ENCODE measurements at regions not wholly inside any gene's neighbourhood (a gene's known extent, or its start where the extent isn't known, plus 50 kb on each side); places are given as distances from the start of the nearest gene placed in this dataset.

DNA sequence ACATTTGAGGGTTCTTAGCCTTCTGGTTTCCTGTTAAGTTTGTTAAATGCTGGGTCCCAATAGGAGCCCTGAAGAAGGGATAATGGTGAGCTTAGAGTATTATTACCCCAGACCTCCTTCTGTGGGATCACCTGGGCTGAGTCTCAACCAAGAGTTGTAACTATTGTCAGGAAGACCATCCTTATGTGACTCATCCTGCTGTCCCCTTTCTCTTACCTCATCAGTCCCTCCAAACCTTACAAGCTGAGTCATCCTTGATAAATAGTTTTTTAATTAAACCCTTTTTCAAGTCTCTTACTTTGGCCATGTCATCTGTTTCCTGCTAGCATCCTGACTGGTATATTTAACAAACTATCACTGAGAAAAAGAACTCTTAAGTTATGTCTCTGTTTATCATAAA is 502.8 kb downstream of the LRRC70 start:
- no TSS peak for BruUV-seq (replicated peaks)
- Histone ChIP-seq H3K36me3 (ENCODE audit: insufficient read depth, low read length) (no peaks in the 10 kb centered on the region), H3K79me2 (ENCODE audit: insufficient read depth, low read depth, low read length) (no peaks in the 10 kb centered on the region), H3K9me2 (ENCODE audit: insufficient read depth, low read length) (no peaks in the 10 kb centered on the region), H3K27ac (ENCODE audit: low read depth, low read length, poor library complexity, severe bottlenecking) (no peak overlapping the region), H3K4me1 (ENCODE audit: insufficient read depth, low read length, poor library complexity, severe bottlenecking) (no peaks in the 10 kb centered on the region), H4K20me1 (ENCODE audit: insufficient read depth, low read length) (no peaks in the 10 kb centered on the region), H3K4me2 (ENCODE audit: low read length) (no peak overlapping the region), H3K9me3 (ENCODE audit: low read length) (no peaks in the 10 kb centered on the region), H2AFZ (ENCODE audit: low read length) (no peak overlapping the region), H3K4me3 (ENCODE audit: low read depth, low read length, poor library complexity, severe bottlenecking) (no peak overlapping the region)
- ChIA-PET POLR2A (no interaction called here), CTCF (ENCODE audit: unreplicated experiment) (no interaction called here)
- TF ChIP-seq, protein P1, sequence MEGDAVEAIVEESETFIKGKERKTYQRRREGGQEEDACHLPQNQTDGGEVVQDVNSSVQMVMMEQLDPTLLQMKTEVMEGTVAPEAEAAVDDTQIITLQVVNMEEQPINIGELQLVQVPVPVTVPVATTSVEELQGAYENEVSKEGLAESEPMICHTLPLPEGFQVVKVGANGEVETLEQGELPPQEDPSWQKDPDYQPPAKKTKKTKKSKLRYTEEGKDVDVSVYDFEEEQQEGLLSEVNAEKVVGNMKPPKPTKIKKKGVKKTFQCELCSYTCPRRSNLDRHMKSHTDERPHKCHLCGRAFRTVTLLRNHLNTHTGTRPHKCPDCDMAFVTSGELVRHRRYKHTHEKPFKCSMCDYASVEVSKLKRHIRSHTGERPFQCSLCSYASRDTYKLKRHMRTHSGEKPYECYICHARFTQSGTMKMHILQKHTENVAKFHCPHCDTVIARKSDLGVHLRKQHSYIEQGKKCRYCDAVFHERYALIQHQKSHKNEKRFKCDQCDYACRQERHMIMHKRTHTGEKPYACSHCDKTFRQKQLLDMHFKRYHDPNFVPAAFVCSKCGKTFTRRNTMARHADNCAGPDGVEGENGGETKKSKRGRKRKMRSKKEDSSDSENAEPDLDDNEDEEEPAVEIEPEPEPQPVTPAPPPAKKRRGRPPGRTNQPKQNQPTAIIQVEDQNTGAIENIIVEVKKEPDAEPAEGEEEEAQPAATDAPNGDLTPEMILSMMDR (conservative IDR thresholded peaks at IDR 0.05; ENCODE audit: low read length) = no peak
- TF ChIP-seq EZH2phosphoT487 (IDR thresholded peaks at IDR 0.05; ENCODE audit: borderline replicate concordance, low read depth, low read length) = no peak
- intact Hi-C loops (cut with micrococcal nuclease; ENCODE audit: unreplicated experiment) = no loop called here
- no peak for DNase-seq (ENCODE audit: low spot score)

DNA sequence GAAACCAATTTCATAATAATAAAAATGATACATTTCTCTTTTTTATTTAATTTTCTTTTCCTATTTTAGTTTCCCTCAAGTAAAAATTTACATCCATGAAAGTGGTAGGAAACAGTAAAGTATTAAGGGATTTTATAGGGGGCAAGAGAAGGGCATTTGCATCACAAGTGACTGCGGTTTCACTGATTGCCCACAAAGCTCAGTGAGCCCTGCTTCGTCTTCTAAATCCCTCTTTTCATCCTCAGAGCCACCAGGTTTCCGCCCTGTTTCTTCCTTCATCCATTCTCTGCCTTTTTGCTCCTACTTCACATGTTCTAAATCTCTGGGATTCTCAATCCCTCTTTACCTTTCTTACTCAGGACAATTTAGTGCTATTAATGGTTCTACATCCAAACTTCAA is 491.4 kb downstream of the LRRC70 start:
- CTCF ChIA-PET (ENCODE audit: unreplicated experiment) = no interaction called here
- H3K9me3 ChIP-seq (ENCODE audit: low read length) = no peaks in the 10 kb centered on the region
- H3K36me3 ChIP-seq (ENCODE audit: insufficient read depth, low read length) = no peaks in the 10 kb centered on the region
- H3K9me2 ChIP-seq (ENCODE audit: insufficient read depth, low read length) = no peaks in the 10 kb centered on the region
- H3K4me1 ChIP-seq (ENCODE audit: insufficient read depth, low read length, poor library complexity, severe bottlenecking) = no peaks in the 10 kb centered on the region
- TF ChIP-seq, protein P1 (conservative IDR thresholded peaks at IDR 0.05; ENCODE audit: low read length) = no peak
- no peak for TF ChIP-seq EZH2phosphoT487 (IDR thresholded peaks at IDR 0.05; ENCODE audit: borderline replicate concordance, low read depth, low read length)
- H3K4me2 ChIP-seq (ENCODE audit: low read length) = no peak overlapping the region
- H3K4me3 ChIP-seq (ENCODE audit: low read depth, low read length, poor library complexity, severe bottlenecking) = no peak overlapping the region
- H3K79me2 ChIP-seq (ENCODE audit: insufficient read depth, low read depth, low read length) = no peaks in the 10 kb centered on the region
- DNase-seq (ENCODE audit: low spot score) = no peak
- POLR2A ChIA-PET = no interaction called here
- BruUV-seq (replicated peaks) = no TSS peak
- no peaks in the 10 kb centered on the region for H4K20me1 ChIP-seq (ENCODE audit: insufficient read depth, low read length)
- H3K27ac ChIP-seq (ENCODE audit: low read depth, low read length, poor library complexity, severe bottlenecking) = no peak overlapping the region
- intact Hi-C loops (cut with micrococcal nuclease; ENCODE audit: unreplicated experiment) = no loop called here
- no peak overlapping the region for H2AFZ ChIP-seq (ENCODE audit: low read length)

DNA sequence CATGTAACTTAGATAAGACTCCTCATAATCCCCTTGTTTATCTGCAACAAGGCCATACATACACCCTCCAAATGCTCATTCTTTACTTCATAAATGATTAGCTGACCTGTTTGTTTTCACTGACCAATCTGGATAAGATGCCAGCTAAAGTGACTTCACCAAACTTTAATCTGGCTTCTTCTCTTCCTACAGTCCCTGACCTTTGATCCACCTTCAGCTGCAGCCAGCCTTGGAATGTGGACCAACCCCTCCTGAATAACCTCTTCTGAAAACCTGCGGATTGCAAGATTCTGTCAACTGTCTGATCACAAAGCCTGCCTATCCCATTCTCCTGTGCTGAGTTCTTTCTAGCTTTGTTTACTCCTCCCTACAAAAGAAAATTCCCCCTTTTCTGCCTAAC is 476.8 kb downstream of the LRRC70 start:
- Histone ChIP-seq H3K4me1 (ENCODE audit: insufficient read depth, low read length, poor library complexity, severe bottlenecking) (no peaks in the 10 kb centered on the region), H3K4me2 (ENCODE audit: low read length) (no peak overlapping the region), H3K4me3 (ENCODE audit: low read depth, low read length, poor library complexity, severe bottlenecking) (no peak overlapping the region), H4K20me1 (ENCODE audit: insufficient read depth, low read length) (no peaks in the 10 kb centered on the region), H2AFZ (ENCODE audit: low read length) (no peak overlapping the region), H3K9me2 (ENCODE audit: insufficient read depth, low read length) (no peaks in the 10 kb centered on the region), H3K27ac (ENCODE audit: low read depth, low read length, poor library complexity, severe bottlenecking) (no peak overlapping the region), H3K9me3 (ENCODE audit: low read length) (no peaks in the 10 kb centered on the region), H3K79me2 (ENCODE audit: insufficient read depth, low read depth, low read length) (no peaks in the 10 kb centered on the region), H3K36me3 (ENCODE audit: insufficient read depth, low read length) (no peaks in the 10 kb centered on the region)
- TF ChIP-seq EZH2phosphoT487 (IDR thresholded peaks at IDR 0.05; ENCODE audit: borderline replicate concordance, low read depth, low read length) = no peak
- TF ChIP-seq, protein P1 (conservative IDR thresholded peaks at IDR 0.05; ENCODE audit: low read length) = no peak
- ChIA-PET POLR2A (interaction anchor here (0.6 kb wide), 1 partner anchor 166 kb away, joined by 3 read pairs; no protein-coding TSS in a partner anchor), CTCF (ENCODE audit: unreplicated experiment) (no interaction called here)
- DNase-seq (ENCODE audit: low spot score) = no peak
- BruUV-seq (replicated peaks) = no TSS peak
- intact Hi-C loops (cut with micrococcal nuclease; ENCODE audit: unreplicated experiment) = no loop called here
